HG02981 (cell line): ENCODE measurements at regions not wholly inside any gene's neighbourhood (a gene's known extent, or its start where the extent isn't known, plus 50 kb on each side); places are given as distances from the start of the nearest gene placed in this dataset.
A peak's percentile ranks its signal among the peaks of the same experiment; 100 is the strongest.

ENCODE experiments used
- ATAC-seq: cut with Tn5 transposase; IDR thresholded peaks from one replicate; pipeline ENCODE4 v1.9.1; 2021; ENCODE audit warnings: mild to moderate bottlenecking, moderate library complexity; ENCODE audit not compliant: unreplicated experiment

DNA sequence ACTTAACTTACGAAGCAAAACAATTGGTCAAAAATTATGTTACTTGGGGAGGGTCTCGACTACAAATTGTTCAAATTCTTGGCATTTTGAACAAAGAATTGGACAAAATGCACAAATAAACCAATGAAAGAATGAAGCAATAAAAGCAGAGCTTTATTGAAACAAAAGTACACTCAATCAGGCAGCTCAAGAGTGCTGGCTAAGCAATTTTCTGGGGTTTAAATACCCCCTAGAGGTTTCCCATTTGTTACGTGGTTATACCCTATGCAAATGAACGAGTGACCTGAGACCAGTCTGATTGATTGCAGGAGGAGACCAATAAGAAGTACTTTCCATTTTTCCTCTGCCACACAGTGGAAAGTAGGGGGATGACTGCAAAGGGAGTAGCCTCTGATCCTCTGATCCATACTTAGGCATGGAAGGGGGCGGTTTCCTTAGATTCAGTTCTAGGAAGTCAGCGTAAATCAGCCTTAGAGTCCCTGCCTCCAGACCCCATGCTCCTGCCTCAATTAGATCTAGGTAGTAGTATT lies 228.6 kb downstream of the EFNB2 start:
- ATAC-seq, result no peak

DNA sequence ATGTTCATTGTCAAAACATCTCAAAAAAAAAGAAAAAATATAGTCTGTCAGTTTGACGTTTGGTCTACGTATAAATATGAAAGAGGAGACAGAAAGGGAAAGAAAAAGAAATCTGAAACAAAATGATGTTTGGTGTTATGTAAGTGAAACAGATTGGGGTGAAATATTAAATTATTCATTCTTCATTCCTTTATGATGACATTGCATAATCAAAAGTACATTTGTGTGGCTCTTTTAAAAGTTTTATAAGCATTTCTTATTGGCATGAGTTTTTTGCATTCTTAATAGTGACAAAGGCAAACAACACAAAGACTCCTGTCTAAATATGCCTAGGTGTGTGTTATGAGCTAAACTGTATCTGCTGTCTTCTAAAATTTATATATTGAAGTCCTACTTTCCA lies 232.6 kb downstream of the EFNB2 start:
- ATAC-seq, result no peak

DNA sequence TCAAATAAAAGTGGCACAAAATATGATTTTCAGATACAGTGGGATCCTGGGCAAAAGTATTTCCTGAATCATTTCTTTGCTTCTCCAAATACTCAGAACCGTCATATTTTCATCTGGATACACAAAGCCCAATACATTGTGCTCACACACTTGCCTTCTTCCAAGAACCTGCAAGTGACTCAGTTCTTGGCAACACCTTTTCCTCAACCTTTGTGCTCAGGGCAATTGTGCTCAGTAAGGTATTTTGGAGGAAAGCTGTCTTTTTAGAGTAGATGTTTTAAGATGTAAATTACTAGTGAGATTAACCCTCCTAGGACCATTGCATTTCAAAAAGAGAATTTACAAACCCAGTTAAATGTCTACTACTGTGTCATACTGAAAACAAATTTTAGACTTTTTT lies 233.5 kb downstream of the EFNB2 start:
- ATAC-seq, result no peak

DNA sequence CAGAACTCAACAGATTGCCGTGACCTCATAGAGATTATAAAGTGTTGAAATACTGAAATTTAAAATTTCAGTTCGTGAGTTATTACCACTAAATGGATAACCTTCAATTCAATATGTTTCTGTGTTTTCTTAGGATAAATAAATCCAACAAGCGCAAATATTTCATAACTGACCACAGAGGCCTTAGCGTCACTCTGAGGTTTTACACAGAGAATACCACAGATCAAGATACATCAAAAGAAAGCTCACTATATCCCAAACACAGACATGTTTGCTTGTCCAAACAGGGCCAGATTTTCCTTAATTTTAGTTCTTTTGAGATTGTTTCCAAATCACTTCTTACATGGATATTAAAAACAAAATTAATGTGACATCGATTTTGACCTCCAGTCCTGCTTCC lies 235.8 kb downstream of the EFNB2 start:
- ATAC-seq, result no peak

DNA sequence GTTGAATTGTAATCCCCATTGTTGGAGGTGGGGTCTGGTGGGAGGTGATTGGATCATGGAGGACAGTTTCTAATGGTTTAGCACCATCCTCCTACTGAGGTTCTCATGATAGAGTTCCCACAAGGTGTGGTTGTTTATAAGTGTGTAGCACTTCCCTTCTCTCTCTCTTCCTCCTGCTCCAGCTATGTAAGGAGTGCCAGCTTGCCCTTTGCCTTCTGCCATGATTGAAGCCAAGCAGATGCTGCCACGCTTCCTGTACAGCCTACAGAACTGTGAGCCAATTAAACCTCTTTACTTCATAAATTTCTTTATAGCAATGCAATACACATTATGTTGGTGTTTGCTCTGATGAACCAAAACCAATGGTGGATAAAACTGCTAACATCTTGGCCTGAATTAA lies 238.2 kb downstream of the EFNB2 start:
- ATAC-seq, result no peak

DNA sequence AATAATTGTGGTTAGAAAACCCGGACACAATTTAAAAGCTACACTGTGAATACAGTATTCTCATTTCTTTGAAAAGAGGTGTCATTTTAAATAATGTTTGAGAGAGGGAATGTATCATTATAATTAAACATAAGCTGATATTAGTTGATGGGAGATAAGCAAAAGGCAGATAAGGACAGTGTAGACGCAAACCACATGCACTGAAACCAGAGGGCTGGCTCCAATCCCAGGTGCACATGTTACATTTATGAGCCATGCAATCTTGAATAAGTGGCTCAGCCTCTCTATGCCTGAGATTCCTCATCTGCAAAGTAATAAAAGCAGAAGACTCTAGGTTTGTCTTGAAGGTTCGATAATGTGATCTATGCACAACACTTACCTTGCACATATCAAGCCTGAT lies 238.7 kb downstream of the EFNB2 start:
- no peak for ATAC-seq

DNA sequence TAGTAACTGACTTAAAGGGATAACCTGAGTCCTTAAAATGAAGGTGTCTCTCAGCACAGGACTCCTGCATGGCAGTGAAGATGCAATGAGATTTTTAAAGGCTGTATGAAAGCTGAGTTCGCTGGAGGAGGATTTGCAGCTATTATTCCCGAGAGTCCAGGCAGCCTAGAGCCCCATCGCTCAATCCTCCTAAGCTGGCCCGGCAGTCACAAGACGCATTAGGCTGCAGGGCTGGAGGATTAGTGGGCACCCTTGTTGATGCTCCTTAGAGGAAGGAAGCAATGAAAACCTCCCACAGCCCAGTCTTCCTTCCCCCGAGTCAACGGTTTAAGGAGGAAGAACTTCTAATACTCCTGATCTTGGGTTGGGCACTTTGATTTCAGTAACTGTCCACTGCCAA lies 239.5 kb downstream of the EFNB2 start:
- no peak for ATAC-seq

DNA sequence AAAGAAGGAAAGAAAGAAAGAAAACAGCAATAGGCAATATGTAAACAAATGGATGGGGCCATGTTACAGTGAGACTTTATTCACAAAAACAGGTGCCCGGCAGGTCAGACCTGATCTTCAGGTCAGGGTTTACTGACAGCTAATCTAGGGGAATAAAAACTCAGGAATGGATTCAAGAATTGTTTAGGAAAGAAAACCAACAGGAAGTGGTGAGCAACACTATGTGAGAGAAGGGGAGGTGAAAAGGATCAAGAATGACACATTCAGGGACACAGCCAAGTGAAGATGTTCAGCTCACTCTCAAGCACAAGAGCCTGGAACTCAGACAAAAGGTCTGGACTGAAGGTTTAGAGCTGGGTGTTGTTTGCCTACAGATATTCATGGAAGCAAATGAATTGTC lies 244.5 kb downstream of the EFNB2 start:
- ATAC-seq, result no peak

DNA sequence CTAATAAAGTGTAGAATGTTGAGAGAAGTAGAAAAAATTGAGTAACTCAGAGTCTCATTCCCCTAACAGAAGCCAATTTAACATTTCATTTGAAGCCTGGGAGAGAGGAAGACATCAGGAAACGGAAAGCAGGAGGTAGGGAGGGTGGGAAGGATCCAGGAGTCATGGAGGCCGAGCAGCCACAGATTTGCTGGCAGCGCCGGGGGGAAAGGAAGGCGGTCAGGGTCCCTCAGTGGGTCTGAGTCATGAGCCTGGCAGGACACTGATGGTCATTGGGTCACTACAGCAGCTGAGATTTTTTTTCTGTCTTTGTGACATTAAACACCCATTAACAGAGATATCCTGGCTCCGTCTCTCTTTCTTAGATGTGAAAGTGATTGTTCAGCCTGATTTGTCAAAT lies 248.1 kb downstream of the EFNB2 start:
- no peak for ATAC-seq

DNA sequence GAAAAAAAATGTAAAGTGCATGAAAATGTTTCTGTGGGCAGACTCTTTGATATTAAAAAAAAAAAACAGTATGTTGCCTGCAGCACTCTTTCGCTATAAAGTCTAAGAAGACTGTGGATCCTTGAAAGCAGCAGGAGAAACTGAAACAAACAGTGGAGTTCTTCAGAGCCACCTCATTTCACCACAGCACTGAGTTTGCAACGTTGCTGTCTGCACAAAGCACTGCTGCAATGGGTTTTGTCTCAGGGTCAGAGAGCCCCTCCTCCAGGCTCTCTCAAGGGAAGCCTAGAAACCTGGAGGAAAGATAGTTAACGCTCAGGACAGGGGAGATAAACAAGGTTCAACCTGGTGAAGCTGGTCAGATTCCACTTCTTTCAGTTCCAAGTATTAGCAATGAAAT lies 248.7 kb downstream of the EFNB2 start:
- ATAC-seq, result peak; percentile 93

DNA sequence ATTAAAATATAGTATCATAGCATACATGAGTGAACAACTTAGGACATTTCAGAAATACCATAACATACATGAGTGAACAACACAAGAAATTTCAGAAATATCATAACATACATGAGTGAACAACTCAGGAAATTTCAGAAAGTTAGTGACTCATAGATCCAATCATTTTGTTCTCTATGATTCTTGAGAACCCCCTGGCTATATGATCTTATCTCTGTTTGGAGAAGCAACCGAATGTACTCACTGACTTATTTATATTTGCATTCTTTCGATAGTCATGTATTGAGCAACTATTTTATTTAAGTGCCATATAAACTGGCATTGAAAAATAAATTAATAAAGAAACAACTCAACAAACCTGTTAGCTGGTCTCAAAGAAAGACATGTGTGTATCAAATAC lies 251.1 kb downstream of the EFNB2 start:
- ATAC-seq, result no peak

DNA sequence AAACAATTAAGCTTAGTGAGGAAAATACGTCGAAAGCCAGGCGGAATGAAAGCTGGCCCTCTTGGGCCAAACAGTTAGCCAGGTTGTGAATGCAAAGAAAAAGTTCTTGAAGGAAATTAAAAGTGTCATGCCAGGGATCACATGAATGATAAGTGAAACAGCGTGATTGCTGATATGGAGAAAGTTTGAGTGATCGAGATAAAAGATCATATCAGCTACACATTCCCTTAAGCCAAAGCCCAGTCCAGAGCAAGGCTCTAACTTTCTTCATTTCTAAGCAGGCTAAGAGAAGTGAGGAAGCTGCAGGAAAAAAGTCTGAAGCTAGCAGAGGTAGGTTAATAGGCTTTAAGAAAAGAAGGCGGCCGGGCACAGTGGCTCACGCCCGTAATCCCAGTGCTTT lies 254.0 kb downstream of the EFNB2 start:
- no peak for ATAC-seq

DNA sequence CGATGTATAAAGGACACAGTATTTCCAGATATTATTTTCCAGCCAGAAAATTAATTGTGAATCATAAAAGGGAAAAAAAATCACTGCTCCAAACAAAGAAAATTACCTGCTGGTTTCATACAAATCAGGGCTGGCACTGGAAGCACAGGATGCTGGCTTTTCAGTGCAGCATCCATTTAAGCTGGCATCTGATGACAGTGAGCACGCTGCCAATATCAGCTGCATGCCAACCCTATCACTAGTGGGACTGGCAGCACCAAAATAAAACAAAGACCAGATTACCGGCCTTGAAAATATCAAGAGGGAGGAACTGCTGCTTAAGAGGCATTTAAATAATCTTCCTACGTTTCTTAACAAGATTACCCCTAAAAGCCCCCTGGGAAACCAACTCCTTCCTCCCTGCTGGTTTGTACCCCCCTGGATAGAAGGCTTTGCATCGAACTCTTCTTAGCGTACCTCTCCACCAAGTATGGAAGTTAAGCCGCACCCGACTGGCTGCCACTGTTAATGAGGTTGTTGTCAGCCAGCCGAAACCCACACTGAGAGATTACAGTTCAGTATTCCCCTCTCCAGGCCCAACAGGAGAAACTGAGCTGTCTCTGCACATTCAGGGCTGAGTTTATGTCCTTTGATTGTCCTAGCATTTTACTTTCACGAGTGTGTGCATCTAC lies 257.8 kb downstream of the EFNB2 start:
- ATAC-seq, result no peak

DNA sequence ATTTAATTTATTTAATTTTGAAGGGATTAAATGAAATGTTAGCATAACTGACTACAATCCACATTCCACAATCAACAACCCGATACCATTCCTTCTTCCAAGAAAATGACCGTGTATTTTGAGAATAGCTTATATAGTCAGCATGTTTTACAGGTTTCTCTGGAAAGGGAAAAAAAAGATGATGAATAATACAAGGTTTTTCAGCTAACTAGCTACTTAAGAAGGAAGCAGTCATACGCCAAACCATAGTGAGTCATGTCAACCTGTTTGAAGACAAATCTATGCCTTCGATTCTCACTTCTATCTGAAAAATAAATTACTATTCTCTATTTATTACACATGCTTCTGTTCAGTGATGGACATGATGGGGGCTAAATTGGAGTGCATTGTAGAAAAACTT lies 258.6 kb downstream of the EFNB2 start:
- no peak for ATAC-seq

DNA sequence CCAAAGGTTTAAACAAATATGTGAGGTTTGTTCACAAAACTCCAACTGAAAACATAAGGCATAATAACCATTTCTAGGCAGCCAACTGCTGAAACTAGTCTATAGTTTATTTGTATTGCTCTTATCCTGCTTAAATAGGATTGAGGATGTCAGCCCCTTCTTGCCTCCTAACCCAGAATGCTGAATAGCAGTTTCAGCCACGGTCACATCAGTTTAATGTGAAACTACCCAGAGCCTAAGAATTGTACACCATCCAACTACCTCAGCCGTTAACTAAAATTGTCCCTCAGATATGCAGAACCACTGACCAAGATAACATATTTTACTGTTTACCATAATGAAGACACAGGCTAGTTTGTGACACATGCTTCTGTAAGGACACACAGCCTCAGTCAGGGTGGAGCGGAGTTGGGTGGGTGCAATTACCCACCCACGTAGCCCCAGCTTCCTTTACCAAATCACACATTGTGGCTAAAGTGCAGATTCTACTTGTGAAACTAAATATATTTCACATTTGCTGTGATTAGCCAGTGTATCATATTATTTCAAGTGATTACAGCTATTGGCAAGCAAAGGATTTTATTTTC lies 259.9 kb downstream of the EFNB2 start:
- ATAC-seq, result no peak

DNA sequence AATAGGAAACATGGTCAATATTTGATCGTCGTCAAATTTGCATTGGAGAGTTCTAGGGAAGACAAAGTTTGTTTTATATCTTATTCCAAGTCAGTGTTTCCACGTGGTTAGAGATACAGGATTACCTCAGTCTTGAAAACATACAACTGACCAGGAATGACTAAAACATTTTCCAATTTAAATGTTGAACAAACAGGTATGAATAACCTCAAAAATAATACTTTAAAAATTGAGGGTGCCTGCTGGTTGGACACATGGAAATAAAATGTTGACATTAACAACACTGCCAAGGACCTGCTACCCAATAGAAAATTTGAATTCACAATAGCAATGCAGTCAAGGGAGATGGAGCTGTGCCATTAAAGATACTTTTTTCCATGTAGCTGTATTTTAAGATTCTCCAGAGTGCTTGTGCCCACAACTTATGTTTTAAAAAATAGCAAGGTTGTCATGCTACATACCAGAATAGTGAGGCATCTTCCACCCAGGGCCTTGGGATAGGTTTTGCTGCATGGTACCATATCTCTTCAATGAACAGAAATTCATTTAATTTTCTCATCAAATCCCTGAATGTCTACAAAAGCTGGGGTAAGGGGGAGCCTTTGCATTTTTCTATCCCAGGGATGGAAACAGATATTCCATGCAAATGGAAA lies 260.8 kb downstream of the EFNB2 start:
- no peak for ATAC-seq

DNA sequence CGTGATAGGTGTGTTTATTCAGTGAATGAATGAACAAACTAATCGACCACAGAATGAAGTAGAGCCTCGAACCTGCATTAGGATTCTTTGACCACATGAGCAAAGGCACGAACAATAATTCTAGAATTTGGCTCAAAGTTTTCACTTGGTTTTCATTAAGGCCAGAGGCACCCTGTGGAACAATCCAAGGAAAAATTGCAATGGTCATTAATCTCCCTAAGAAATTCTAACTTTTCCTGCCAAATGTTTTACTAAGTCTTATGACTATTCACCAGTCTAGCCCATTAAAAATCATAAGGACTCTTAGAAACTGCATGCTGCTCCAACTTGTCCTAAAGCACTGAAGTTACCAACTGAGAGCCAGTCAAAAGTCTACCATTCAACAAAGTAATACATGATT lies 271.7 kb downstream of the EFNB2 start:
- no peak for ATAC-seq

DNA sequence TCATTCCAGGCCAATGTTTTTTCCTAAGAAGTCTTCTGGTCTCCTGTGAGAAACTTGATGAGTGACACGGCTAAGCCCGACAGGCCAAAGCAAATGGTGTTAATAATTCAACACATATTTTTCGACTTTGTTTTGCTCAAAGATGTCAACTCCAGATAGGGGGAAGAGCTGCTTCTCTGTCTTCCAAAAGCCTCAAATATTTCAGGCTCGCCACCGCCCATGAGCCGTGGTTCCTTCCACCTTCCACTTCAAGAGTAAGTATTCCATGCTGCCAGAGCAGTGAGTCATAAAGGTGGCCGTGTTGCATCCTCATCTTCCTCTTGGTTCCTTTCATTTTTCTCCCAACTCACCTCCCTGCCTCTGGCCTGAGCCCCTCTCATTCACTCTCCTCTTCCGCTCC lies 272.6 kb downstream of the EFNB2 start:
- no peak for ATAC-seq

DNA sequence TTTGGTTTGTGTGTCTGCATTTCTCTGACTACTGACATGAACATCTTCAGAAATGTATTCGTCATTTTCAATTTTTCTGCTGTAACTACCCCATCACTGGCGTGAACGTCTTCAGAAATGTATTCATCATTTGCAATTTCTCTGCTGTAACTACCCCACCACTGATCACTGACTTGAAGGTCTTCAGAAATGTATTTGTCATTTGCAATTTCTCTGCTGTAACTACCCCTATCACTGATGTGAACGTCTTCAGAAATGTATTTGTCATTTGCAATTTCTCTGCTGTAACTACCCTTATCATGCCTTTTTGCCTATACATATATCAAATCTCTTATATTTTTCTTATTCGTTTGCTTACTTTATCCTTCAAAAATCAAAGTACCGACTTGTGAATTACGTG lies 274.0 kb downstream of the EFNB2 start:
- no peak for ATAC-seq

DNA sequence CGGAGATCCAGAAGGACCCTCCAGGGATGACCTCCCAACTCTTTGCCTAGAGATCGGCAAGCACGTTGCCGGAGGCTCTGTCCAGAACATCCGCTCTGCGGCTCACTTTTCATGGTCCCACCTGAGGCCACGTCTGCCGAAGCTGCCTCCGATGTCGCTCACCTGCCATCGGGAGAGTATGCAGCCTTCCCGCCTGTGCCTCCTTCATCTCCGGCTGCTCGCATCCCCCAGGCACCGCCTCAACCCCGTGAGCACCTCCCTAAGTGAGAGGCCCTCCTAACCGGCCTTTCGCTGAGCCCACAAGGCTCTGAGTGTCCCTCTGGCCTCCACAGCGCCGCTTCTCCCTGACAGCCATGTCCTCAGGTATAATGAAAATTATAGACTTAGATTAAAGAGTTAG lies 275.1 kb downstream of the EFNB2 start:
- ATAC-seq, result no peak

DNA sequence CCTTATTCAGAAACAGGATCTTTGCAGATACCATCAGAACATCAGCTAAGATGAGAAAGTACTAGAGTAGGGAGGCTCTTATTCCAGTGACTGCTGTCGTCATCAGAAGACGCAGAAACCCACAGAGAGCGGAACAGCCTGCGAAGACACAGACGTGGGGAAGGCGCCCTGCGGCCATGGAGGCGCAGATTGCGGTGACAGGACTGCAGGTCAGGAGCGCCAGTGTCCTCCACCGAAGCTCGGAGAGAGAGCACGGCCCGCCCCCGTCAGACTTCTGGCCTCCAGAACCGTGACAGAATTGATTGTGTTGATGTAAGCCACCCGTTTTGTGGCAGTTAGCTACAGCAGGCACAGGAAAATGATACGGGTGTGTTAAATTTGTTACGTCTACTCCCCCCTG lies 275.5 kb downstream of the EFNB2 start:
- no peak for ATAC-seq

DNA sequence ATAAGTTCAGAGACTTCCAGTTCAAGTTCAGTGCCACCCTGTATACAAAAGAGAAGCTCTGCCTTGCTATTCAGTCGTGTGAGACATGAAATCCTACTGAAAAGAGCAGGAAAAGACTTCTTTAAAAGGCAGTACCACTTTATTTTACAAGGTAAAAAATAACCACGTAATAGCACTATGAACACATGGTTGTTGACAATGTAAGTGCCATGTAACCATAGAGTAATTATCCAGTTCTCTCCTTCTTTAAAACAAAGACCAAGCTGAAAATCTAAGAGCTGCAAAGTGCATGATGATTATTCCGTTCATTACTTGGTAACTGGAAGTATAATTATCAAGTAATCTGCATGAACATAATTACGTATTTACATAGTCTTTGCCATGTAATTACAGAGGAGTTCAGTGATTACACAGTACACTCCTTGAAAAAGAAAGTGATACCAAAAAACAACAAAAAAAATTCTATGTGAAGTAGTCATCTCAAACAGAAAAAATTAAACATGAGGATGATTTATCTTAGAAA lies 288.7 kb downstream of the EFNB2 start:
- ATAC-seq, result no peak
